GM18505 (cell line): ENCODE measurements at regions not wholly inside any gene's neighbourhood (a gene's known extent, or its start where the extent isn't known, plus 50 kb on each side); places are given as distances from the start of the nearest gene placed in this dataset.

Source experiments
- ATAC-seq: cut with Tn5 transposase; IDR thresholded peaks from one replicate; pipeline ENCODE4 v1.9.1; 2021; ENCODE audit not compliant: unreplicated experiment
- POLR2A ChIP-seq: IDR thresholded peaks from 4 replicates; pipeline ENCODE4 v1.6.1; 2011; ENCODE audit warnings: borderline replicate concordance; ENCODE audit not compliant: insufficient read depth, insufficient read length; ENCODE audit errors: extremely low read depth

GRCh38 chr4:131046821-131047220 lies 1950.9 kb downstream of the C4orf33 start:
- no peak for TF ChIP-seq POLR2A
- ATAC-seq: no peak

- no peak for ATAC-seq
- TF ChIP-seq POLR2A: no peak
Measured at GRCh38 chr4:131052646-131053045, 1956.7 kb downstream of the C4orf33 start.

DNA sequence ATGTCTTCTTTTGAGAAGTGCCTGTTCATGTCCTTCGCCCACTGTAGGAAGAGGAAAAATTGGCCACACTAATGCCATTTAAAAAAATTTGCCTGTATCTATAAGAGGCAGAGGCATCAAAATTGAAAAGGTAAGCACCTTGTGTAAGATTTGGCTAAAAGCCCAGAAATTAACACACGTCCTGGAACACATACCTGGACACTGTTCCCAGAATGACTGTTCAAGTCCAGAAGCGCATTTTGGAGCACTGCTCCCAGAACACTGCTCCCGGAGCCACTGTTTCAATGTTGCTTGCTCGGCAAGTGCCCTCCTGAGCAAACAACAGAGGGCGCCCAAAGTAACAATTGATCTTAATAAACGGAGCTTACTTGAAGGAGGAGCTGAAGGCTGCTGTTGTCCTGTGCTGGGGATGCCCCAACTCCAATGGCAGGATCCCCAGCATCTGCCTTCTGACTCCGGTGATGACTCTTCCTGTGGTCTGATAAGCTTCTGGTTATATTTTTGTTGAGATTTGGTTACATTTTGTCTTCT lies 1958.6 kb downstream of the C4orf33 start:
- ATAC-seq: no peak
- TF ChIP-seq POLR2A: no peak

DNA sequence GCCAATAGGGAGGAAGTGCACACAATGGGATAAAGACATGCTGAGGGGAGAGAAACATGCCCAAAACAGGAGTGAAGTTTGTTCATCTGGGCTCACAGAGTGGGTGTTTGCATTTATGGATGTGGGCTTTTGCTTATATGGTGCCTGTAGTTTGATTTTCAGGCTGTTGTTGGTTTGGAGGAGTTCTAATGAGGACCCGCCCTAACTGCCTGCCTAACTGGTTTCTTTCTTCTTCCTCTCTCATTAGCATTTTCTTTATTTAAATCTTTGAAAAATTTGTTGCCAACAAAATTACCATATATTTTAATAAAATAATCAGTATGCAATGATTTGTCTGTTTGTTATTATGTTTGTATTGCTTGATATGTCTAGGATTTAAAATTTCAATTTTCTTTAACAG lies 1965.8 kb downstream of the C4orf33 start:
- no peak for ATAC-seq
- no peak for TF ChIP-seq POLR2A

- ATAC-seq: no peak
- no peak for TF ChIP-seq POLR2A
Measured at GRCh38 chr4:131063878-131064277, 1967.9 kb downstream of the C4orf33 start.

DNA sequence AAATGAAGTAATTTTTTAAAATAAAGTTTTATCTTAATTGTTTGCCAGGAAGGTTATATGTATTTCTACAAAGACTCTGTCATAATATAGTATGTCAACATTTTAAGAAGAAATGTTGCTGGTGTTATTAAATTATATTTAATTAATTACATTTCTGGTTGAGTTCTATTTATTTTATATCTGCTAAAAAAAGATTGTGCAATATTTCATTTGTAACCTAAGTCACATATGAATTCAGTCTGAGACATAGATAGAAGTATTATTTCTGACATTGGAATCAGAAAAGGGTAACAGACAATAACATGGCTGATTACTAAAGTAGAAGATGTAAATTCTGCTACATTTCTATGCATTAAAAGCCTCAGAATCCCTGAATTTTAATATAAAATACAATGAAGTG lies 1985.1 kb downstream of the C4orf33 start:
- no peak for ATAC-seq
- TF ChIP-seq POLR2A: no peak

DNA sequence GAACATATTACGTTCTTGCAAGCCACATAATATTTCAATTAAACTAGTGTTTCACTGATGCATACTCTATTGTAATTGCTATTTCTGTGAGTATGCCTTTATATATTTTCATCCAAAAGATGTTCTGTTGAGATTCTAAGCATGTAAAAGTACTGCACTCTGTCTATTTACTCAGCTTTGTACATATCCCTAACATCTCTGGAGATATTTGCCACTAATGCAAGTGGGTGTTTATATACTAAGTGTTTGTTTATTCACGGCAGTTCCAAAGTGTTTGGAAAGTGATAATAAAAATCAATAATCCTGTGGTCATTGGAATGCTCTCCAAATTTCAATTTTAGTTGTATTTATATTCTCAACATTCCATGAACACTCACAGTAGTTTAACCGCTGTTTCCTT lies 1989.0 kb downstream of the C4orf33 start:
- no peak for ATAC-seq
- TF ChIP-seq POLR2A: no peak

GRCh38 chr4:131091896-131092295 lies 1995.9 kb downstream of the C4orf33 start:
- TF ChIP-seq POLR2A: no peak
- no peak for ATAC-seq

GRCh38 chr4:131093303-131093702 lies 1997.4 kb downstream of the C4orf33 start:
- no peak for TF ChIP-seq POLR2A
- no peak for ATAC-seq

GRCh38 chr4:131098976-131099375 lies 2003.0 kb downstream of the C4orf33 start:
- TF ChIP-seq POLR2A: no peak
- ATAC-seq: no peak

DNA sequence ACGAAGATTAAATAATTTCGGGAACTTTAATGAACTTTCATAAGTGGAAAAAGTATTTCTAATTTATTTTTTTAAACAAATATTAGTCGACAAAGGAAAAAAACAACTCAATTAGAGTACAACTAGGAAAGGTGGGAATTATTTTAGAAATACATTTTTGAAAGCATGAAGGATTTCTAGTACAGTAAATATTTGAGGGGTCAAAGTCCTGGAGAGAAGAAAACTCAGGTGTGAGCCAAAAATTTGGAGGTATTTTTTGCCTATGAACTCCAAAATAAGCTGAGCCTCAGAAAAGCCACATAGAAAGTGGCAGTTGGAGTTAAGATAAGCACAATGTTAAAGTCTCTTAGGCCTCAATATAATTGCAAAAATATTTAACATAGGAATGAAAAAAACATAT lies 2017.3 kb downstream of the C4orf33 start:
- TF ChIP-seq POLR2A: no peak
- ATAC-seq: no peak

DNA sequence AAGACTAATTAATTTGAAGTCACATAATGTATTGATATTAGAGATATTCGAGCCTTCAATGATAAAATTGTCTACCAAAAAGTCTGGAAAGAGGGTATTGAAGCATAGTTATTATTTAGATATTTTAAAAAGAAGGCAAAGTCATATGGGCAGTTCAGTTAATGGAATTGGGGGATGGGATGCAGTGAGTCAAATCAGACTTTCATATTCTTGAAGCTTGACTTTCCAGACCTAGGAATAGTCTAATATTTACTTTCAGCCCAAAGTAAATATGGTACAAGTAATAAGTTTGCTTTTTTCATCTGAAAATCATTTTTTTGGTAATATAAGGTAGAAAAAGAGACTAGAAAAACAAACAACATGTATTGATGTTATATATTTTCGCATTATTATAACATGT lies 2017.8 kb downstream of the C4orf33 start:
- ATAC-seq: no peak
- TF ChIP-seq POLR2A: no peak

DNA sequence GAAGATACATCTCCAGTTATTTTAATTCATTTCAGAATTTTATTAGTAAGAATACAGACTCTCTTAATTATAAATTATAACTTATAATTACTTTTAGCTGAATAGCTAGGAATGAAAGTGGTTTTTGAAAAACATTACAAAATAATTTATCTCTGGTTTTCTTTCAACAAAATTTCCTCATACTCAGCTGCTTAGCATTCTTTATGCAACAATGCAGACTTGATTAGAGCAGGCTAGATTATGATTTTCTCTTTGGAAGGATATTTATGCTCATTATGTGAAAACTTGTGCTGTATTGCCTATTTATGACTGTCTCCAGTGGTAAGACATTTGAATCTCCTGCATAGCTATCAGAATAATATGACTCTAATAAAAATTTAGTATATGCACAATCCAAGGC lies 2023.7 kb downstream of the C4orf33 start:
- no peak for ATAC-seq
- no peak for TF ChIP-seq POLR2A

DNA sequence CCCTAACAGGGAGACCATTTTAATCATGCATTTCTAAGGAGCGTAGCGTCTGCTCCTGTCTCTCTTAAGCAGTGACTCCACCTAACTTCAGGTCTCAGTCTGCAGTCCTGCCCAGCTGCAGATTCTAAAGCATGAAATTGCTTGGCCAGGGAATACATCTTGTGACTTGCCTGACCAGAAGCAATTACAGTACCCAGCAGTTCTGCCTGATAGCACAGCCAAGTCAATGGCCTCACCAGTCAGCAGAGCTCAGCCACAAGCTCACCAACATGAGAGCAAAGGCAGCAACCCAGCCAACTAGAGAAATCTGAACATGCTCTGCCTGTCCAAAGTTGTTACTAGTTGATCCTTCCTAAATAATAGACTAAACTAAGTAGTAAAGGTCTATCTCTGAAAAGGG lies 2011.9 kb upstream of the PCDH10 start:
- no peak for ATAC-seq
- TF ChIP-seq POLR2A: no peak

DNA sequence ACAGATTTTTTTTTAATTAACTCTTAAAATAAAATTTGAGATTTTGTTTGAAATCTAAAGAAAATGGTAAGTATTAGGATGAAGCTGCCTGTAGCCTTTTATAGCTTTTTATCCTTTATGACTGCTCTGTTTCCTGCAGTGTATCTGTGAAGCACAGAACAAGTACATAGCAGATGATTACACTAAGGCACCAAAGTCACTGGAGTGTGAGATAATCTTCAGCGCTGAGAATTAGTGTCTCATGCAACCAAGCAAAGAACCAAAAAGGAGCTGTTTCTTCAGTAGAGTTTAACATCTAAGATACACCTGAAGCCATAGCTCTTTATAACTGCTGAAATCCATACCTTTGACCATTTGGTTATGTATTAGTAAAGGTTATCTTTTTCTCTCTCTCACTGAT lies 1989.8 kb upstream of the PCDH10 start:
- no peak for TF ChIP-seq POLR2A
- no peak for ATAC-seq
